ENCODE measurements at regions not wholly inside any gene's neighbourhood (a gene's known extent, or its start where the extent isn't known, plus 50 kb on each side); places are given as distances from the start of the nearest gene placed in this dataset.

GRCh38 chr16:9644258-9644657 is 538.0 kb downstream of the GRIN2A start:
- TF ChIP-seq, protein P1, sequence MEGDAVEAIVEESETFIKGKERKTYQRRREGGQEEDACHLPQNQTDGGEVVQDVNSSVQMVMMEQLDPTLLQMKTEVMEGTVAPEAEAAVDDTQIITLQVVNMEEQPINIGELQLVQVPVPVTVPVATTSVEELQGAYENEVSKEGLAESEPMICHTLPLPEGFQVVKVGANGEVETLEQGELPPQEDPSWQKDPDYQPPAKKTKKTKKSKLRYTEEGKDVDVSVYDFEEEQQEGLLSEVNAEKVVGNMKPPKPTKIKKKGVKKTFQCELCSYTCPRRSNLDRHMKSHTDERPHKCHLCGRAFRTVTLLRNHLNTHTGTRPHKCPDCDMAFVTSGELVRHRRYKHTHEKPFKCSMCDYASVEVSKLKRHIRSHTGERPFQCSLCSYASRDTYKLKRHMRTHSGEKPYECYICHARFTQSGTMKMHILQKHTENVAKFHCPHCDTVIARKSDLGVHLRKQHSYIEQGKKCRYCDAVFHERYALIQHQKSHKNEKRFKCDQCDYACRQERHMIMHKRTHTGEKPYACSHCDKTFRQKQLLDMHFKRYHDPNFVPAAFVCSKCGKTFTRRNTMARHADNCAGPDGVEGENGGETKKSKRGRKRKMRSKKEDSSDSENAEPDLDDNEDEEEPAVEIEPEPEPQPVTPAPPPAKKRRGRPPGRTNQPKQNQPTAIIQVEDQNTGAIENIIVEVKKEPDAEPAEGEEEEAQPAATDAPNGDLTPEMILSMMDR (IDR thresholded peaks at IDR 0.05): no peak
- TF ChIP-seq POLR2A (IDR thresholded peaks at IDR 0.05): no peak
- no peaks in the 10 kb centered on the region for H3K36me3 ChIP-seq
- H3K9me3 ChIP-seq: no peaks in the 10 kb centered on the region
- no peak overlapping the region for H3K27ac ChIP-seq
- H3K4me1 ChIP-seq: no peaks in the 10 kb centered on the region
- H3K27me3 ChIP-seq: no peaks in the 10 kb centered on the region
- no peak for DNase-seq
- no peak overlapping the region for H3K4me3 ChIP-seq

- DNase-seq: no peak
- no peak overlapping the region for H3K4me3 ChIP-seq
- H3K27ac ChIP-seq: no peak overlapping the region
- TF ChIP-seq POLR2A (IDR thresholded peaks at IDR 0.05): no peak
- TF ChIP-seq, protein P1 (IDR thresholded peaks at IDR 0.05): no peak
- H3K4me1 ChIP-seq: no peaks in the 10 kb centered on the region
- H3K36me3 ChIP-seq: no peaks in the 10 kb centered on the region
- H3K27me3 ChIP-seq: no peaks in the 10 kb centered on the region
- H3K9me3 ChIP-seq: no peaks in the 10 kb centered on the region
These were observed 536.3 kb downstream of the GRIN2A start for GRCh38 chr16:9645911-9646310.

DNA sequence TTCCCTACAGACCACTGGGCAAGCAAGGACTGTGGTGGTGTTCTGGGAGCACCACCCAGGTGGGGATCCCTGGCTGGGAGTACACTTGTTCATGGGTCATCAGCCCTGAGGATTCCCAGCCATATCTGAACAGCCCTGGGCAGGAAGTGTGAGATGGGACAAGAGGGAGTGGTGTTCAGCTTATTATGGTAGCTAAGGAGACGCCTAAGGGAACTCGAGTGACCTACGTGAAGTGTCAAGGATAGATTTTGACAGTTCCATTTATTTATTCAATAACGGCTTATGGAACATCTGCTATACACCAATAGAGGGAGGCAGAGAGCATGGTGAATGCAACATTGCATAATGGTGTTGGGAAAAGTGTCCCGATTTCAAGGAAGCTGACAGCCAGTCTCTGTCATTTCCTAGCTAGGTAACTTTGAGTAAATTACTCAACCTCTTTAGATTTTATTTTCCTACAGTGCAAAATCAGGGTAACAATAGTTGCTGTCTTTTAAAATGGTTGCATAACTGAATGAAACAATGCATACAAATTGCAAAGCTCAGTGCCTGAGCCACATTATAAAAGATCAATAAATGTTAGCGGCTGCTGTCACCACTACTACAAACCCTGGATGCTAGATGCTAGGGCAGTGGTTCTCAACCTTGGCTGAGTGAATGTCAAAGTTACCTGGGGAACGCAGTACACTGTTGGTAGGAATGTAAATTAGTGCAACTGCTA is 534.1 kb downstream of the GRIN2A start:
- no peaks in the 10 kb centered on the region for H3K36me3 ChIP-seq
- no peaks in the 10 kb centered on the region for H3K4me1 ChIP-seq
- no peaks in the 10 kb centered on the region for H3K27me3 ChIP-seq
- TF ChIP-seq, protein P1 (IDR thresholded peaks at IDR 0.05): peak in 4 of 6 experiments; percentile 32 to 78 (median 76)
- TF ChIP-seq POLR2A (IDR thresholded peaks at IDR 0.05): no peak
- no peak overlapping the region for H3K27ac ChIP-seq
- no peak overlapping the region for H3K4me3 ChIP-seq
- DNase-seq: no peak
- no peaks in the 10 kb centered on the region for H3K9me3 ChIP-seq

DNA sequence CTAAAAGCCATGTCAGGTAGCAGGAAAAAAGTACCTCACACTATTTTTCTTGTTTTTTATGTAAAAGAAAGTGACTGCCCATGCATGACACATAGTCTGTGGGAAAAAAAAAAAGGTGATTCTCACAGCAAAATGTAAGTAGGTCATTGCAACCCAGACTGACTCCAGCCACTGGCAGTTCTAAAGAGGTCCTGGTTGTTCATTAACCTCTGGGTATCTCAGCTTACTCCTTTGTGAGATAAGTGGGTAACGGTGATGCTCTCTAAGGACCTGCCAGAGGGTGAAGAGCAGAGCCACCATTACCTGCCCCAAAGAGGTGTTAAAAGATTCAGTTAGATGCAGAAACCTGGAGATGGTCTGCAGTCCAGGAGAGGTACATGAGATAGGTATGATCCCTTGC is 531.9 kb downstream of the GRIN2A start:
- Histone ChIP-seq H3K36me3 (no peaks in the 10 kb centered on the region), H3K4me1 (no peaks in the 10 kb centered on the region), H3K4me3 (no peak overlapping the region), H3K27me3 (no peaks in the 10 kb centered on the region), H3K9me3 (no peaks in the 10 kb centered on the region), H3K27ac (no peak overlapping the region)
- no peak for DNase-seq
- TF ChIP-seq, protein P1 (IDR thresholded peaks at IDR 0.05): no peak
- no peak for TF ChIP-seq POLR2A (IDR thresholded peaks at IDR 0.05)

DNA sequence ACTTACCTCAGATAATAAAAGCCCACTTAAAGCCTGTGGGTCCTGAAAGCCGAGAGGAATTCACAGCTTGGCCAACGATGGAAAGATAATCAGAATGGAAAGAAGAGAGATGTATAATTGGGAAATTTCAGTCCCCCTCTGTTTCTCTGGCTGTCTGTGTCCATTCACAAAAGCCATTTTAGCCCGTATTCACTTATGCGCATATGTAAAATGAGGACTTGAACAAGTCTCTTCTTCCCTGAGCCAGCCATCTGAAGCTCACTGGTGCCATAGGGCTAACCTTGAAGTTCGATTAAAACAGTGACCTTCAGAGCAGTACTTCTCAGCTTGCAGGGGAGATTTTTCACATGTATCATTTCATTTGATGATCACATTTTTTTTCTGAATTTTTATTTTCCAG is 527.2 kb downstream of the GRIN2A start:
- Histone ChIP-seq H3K27me3 (no peaks in the 10 kb centered on the region), H3K9me3 (no peaks in the 10 kb centered on the region)
- no peak for DNase-seq

GRCh38 chr16:9657641-9658040 is 524.6 kb downstream of the GRIN2A start:
- H3K9me3 ChIP-seq: no peaks in the 10 kb centered on the region
- TF ChIP-seq, protein P1 (IDR thresholded peaks at IDR 0.05): no peak
- no peak for TF ChIP-seq POLR2A (IDR thresholded peaks at IDR 0.05)
- no peak overlapping the region for H3K4me3 ChIP-seq
- no peaks in the 10 kb centered on the region for H3K4me1 ChIP-seq
- H3K27me3 ChIP-seq: no peaks in the 10 kb centered on the region
- DNase-seq: no peak
- H3K27ac ChIP-seq: no peak overlapping the region
- H3K36me3 ChIP-seq: no peaks in the 10 kb centered on the region

More for the DNA sequence above, 527.2 kb downstream of the GRIN2A start:
- Histone ChIP-seq H3K27ac (no peak overlapping the region), H3K36me3 (no peaks in the 10 kb centered on the region), H3K4me1 (no peaks in the 10 kb centered on the region), H3K4me3 (no peak overlapping the region)
- TF ChIP-seq POLR2A (IDR thresholded peaks at IDR 0.05): no peak
